H9 (cell line): ENCODE measurements at regions not wholly inside any gene's neighbourhood (a gene's known extent, or its start where the extent isn't known, plus 50 kb on each side); places are given as distances from the start of the nearest gene placed in this dataset.

Source experiments
- DNase-seq: peaks from one replicate; pipeline ENCODE4 v3.0.0-alpha.2; 2017
- H2AFZ ChIP-seq: one replicate; pipeline ENCODE4 v1.6.1; 2013; ENCODE audit warnings: mild to moderate bottlenecking, low read length, control low read depth, moderate library complexity
- H2AK5ac ChIP-seq: 2 replicates; pipeline ENCODE4 v1.6.1; 2013; ENCODE audit warnings: low read length, control low read depth, mixed read lengths; ENCODE audit not compliant: insufficient read length
- H2BK120ac ChIP-seq: one replicate; pipeline ENCODE4 v1.6.1; 2013; ENCODE audit warnings: low read depth, mild to moderate bottlenecking, low read length, control low read depth, inconsistent platforms; ENCODE audit not compliant: poor library complexity, severe bottlenecking
- H2BK12ac ChIP-seq: 2 replicates; pipeline ENCODE4 v1.6.1; 2013; ENCODE audit warnings: low read length, control low read depth, mixed read lengths, low read depth; ENCODE audit not compliant: insufficient read length
- H2BK15ac ChIP-seq: 2 replicates; pipeline ENCODE4 v1.6.1; 2013; ENCODE audit warnings: low read depth, low read length, control low read depth
- H2BK20ac ChIP-seq: one replicate; pipeline ENCODE4 v1.6.1; 2013; ENCODE audit warnings: low read depth, mild to moderate bottlenecking, low read length, control low read depth, inconsistent platforms; ENCODE audit not compliant: poor library complexity, severe bottlenecking
- H2BK5ac ChIP-seq: 2 replicates; pipeline ENCODE4 v1.6.1; 2013; ENCODE audit warnings: low read length, control low read depth, mixed read lengths; ENCODE audit not compliant: insufficient read length
- H3K14ac ChIP-seq: 2 replicates; pipeline ENCODE4 v1.6.1; 2013; ENCODE audit warnings: low read length, control low read depth; ENCODE audit not compliant: insufficient read depth
- H3K18ac ChIP-seq: 2 replicates; pipeline ENCODE4 v1.6.1; 2013; ENCODE audit warnings: low read depth, mild to moderate bottlenecking, mixed read lengths, low read length, control low read depth; ENCODE audit not compliant: insufficient read length
- H3K23ac ChIP-seq: 2 replicates; pipeline ENCODE4 v1.6.1; 2013; ENCODE audit warnings: low read length, control low read depth, mixed read lengths, low read depth; ENCODE audit not compliant: insufficient read length
- H3K23me2 ChIP-seq: 2 replicates; pipeline ENCODE4 v1.6.1; 2013; ENCODE audit warnings: low read depth, mild to moderate bottlenecking, mixed read lengths, low read length, control low read depth; ENCODE audit not compliant: insufficient read length, poor library complexity, severe bottlenecking
- H3K27ac ChIP-seq: 2 replicates; pipeline ENCODE4 v1.5.1; 2013; ENCODE audit warnings: low read length, control low read depth, mixed read lengths, low read depth; ENCODE audit not compliant: insufficient read length
- H3K27me3 ChIP-seq: 2 replicates; pipeline ENCODE4 v1.6.1; 2013; ENCODE audit warnings: low read length, control low read depth, inconsistent platforms; ENCODE audit not compliant: insufficient read depth
- H3K4ac ChIP-seq: 2 replicates; pipeline ENCODE4 v1.6.1; 2013; ENCODE audit warnings: low read depth, mild to moderate bottlenecking, control low read depth, inconsistent platforms, low read length, moderate library complexity
- H3K4me1 ChIP-seq: 2 replicates; pipeline ENCODE4 v1.6.1; 2013; ENCODE audit warnings: low read length, control low read depth, inconsistent platforms; ENCODE audit not compliant: insufficient read depth
- H3K4me2 ChIP-seq: 2 replicates; pipeline ENCODE4 v1.6.1; 2013; ENCODE audit warnings: low read length, control low read depth, mixed read lengths; ENCODE audit not compliant: insufficient read length, insufficient read depth
- H3K56ac ChIP-seq: 2 replicates; pipeline ENCODE4 v1.6.1; 2013; ENCODE audit warnings: low read depth, mild to moderate bottlenecking, mixed read lengths, low read length, control low read depth; ENCODE audit not compliant: insufficient read length
- H3K79me1 ChIP-seq: 2 replicates; pipeline ENCODE4 v1.6.1; 2013; ENCODE audit warnings: low read depth, mild to moderate bottlenecking, moderate library complexity, low read length, control low read depth, inconsistent platforms; ENCODE audit not compliant: insufficient read depth, poor library complexity, severe bottlenecking
- H3K79me2 ChIP-seq: 2 replicates; pipeline ENCODE4 v1.6.1; 2013; ENCODE audit warnings: low read length, control low read depth, inconsistent platforms; ENCODE audit not compliant: insufficient read depth
- H3K9ac ChIP-seq: 2 replicates; pipeline ENCODE4 v1.6.1; 2013; ENCODE audit warnings: low read length, control low read depth, mixed read lengths; ENCODE audit not compliant: insufficient read length; ENCODE audit errors: extremely low read depth
- H3K9me3 ChIP-seq: one replicate; pipeline ENCODE4 v1.6.1; 2013; ENCODE audit warnings: low read depth, low read length, inconsistent platforms; ENCODE audit not compliant: control insufficient read depth
- H3T11ph ChIP-seq: one replicate; pipeline ENCODE4 v1.6.1; 2013; ENCODE audit warnings: mild to moderate bottlenecking, low read length, control low read depth, inconsistent platforms
- H4K20me1 ChIP-seq: one replicate; pipeline ENCODE4 v1.6.1; 2013; ENCODE audit not compliant: control insufficient read depth, insufficient read length, insufficient read depth
- H4K5ac ChIP-seq: 2 replicates; pipeline ENCODE4 v1.6.1; 2013; ENCODE audit warnings: low read depth, mild to moderate bottlenecking, mixed read lengths, low read length, control low read depth; ENCODE audit not compliant: insufficient read length
- H4K8ac ChIP-seq: replicated peaks from 2 replicates; pipeline ENCODE4 v1.6.1; 2013; ENCODE audit warnings: low read length, control low read depth, mixed read lengths, low read depth; ENCODE audit not compliant: insufficient read length
- H4K91ac ChIP-seq: 2 replicates; pipeline ENCODE4 v1.6.1; 2013; ENCODE audit warnings: low read depth, mild to moderate bottlenecking, moderate library complexity, mixed read lengths, low read length, control low read depth; ENCODE audit not compliant: insufficient read length
- H3K27ac Mint-ChIP-seq, 3 experiments: 2 replicates in 2 of 3; 3 replicates in 1 of 3; pipeline ENCODE4 v1.8.0; 2020 to 2021; ENCODE audit warnings: mixed read lengths in 3 of 3, mild to moderate bottlenecking in 1 of 3, moderate library complexity in 1 of 3
- H3K27me3 Mint-ChIP-seq: 2 replicates; pipeline ENCODE4 v1.8.0; 2021; ENCODE audit warnings: low read depth, mild to moderate bottlenecking, moderate library complexity, mixed read lengths
- H3K36me3 Mint-ChIP-seq, 3 experiments: 2 replicates in 2 of 3; 3 replicates in 1 of 3; pipeline ENCODE4 v1.8.0; 2020 to 2021; ENCODE audit warnings: low read depth in 3 of 3, mixed read lengths in 3 of 3; ENCODE audit not compliant: insufficient read depth in 1 of 3
- H3K4me1 Mint-ChIP-seq, 2 experiments: 2 replicates each; pipeline ENCODE4 v1.8.0; 2020; ENCODE audit warnings: mixed read lengths in 2 of 2
- H3K4me3 Mint-ChIP-seq, 2 experiments: 2 replicates in 1 of 2; 3 replicates in 1 of 2; pipeline ENCODE4 v1.8.0; 2020 to 2021; ENCODE audit warnings: mild to moderate bottlenecking in 2 of 2, mixed read lengths in 2 of 2, moderate library complexity in 1 of 2
- H3K9me3 Mint-ChIP-seq, 2 experiments: 2 replicates in 1 of 2; 3 replicates in 1 of 2; pipeline ENCODE4 v1.8.0; 2020; ENCODE audit warnings: mild to moderate bottlenecking in 2 of 2, mixed read lengths in 2 of 2, moderate library complexity in 1 of 2
- WGBS: extraction: QIAGEN DNeasy Blood & Tissue Kit; methylation state at CpG from one replicate; pipeline ENCODE4 v1.1.7; 2013; ENCODE audit warnings: missing lambda C conversion rate, low lambda C conversion rate, mixed read lengths; ENCODE audit not compliant: insufficient read length; ENCODE audit errors: extremely low coverage; 5-methylcytosine and 5-hydroxymethylcytosine counted together
- TF ChIP-seq, protein P1 (sequence below): fragments of 200-600 bp; sonication (generic); conservative IDR thresholded peaks from 3 replicates; pipeline ENCODE4 v1.8.0; 2021; ENCODE audit warnings: antibody characterized with exemption, mild to moderate bottlenecking

DNA sequence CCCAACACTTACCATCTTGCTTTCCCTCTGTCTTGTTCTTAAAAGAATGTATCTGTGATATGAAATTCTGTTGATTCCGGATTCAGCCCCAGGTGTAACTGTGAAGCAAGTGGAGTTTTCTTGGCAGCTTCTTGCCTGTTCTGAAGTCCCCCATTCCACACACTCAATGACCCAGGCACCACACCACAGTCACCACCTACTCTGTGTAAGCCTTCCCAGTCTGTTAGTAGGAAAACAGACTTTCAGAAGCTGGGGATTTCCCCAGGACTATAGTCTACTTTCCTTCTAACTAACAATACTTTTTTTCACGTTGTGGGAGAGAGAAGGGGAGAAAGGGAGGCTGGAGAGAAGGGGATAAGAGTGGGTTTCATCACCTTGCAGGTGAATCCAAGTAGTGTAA is 299.1 kb upstream of the PROX1 start:
- Histone ChIP-seq H3T11ph (no peak overlapping the region), H3K56ac (no peak overlapping the region), H3K23ac (no peak overlapping the region), H2BK12ac (no peak overlapping the region), H3K9me3 (no peaks in the 10 kb centered on the region), H3K23me2 (no peaks in the 10 kb centered on the region), H3K4ac (no peak overlapping the region), H4K91ac (no peak overlapping the region), H4K20me1 (no peaks in the 10 kb centered on the region), H2BK120ac (no peak overlapping the region), H3K18ac (no peak overlapping the region), H4K8ac (no peak overlapping the region), H3K4me1 (no peaks in the 10 kb centered on the region), H3K27ac (no peak overlapping the region), H2AK5ac (no peak overlapping the region), H3K79me1 (no peaks in the 10 kb centered on the region), H3K14ac (no peak overlapping the region), H2BK20ac (no peak overlapping the region), H3K4me2 (no peak overlapping the region), H2BK15ac (no peak overlapping the region), H4K5ac (no peak overlapping the region), H2BK5ac (no peak overlapping the region), H2AFZ (no peak overlapping the region), H3K27me3 (0 out of 2 replicates have a peak, but pooled peaks cover 2% of the 10 kb centered on the region), H3K9ac (no peak overlapping the region), H3K79me2 (no peaks in the 10 kb centered on the region)
- Mint-ChIP-seq H3K27ac (no peak overlapping the region; a peak in 1 of 7 replicates), H3K4me1 (peaks cover 15 to 17% of the 10 kb centered on the region in 2 experiments; a peak in 3 of 4 replicates), H3K9me3 (no peaks in the 10 kb centered on the region), H3K36me3 (no peaks in the 10 kb centered on the region), H3K27me3 (peaks cover 2% of the 10 kb centered on the region), H3K4me3 (no peak overlapping the region)
- no peak for DNase-seq
- no CpG with 5 or more reads among the region's 2 CpGs for WGBS
- TF ChIP-seq, protein P1, sequence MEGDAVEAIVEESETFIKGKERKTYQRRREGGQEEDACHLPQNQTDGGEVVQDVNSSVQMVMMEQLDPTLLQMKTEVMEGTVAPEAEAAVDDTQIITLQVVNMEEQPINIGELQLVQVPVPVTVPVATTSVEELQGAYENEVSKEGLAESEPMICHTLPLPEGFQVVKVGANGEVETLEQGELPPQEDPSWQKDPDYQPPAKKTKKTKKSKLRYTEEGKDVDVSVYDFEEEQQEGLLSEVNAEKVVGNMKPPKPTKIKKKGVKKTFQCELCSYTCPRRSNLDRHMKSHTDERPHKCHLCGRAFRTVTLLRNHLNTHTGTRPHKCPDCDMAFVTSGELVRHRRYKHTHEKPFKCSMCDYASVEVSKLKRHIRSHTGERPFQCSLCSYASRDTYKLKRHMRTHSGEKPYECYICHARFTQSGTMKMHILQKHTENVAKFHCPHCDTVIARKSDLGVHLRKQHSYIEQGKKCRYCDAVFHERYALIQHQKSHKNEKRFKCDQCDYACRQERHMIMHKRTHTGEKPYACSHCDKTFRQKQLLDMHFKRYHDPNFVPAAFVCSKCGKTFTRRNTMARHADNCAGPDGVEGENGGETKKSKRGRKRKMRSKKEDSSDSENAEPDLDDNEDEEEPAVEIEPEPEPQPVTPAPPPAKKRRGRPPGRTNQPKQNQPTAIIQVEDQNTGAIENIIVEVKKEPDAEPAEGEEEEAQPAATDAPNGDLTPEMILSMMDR: no peak
